Lower leg skin (tissue), 3 donors: ENCODE measurements at regions not wholly inside any gene's neighbourhood (a gene's known extent, or its start where the extent isn't known, plus 50 kb on each side); places are given as distances from the start of the nearest gene placed in this dataset.

Source experiments
- CTCF ChIP-seq, 3 donors: fragments of 450-650 bp; IDR thresholded peaks; one replicate each; pipeline ENCODE4 v1.5.1; 2016; ENCODE audit warnings: antibody characterized with exemption in 3 of 3, mild to moderate bottlenecking in 3 of 3, moderate library complexity in 2 of 3
- POLR2A ChIP-seq, 2 donors: fragments of 450-650 bp; IDR thresholded peaks; one replicate each; pipeline ENCODE4 v1.6.1; 2016 to 2017; ENCODE audit warnings: antibody characterized with exemption in 2 of 2, mild to moderate bottlenecking in 1 of 2, moderate library complexity in 1 of 2

- TF ChIP-seq CTCF (IDR thresholded peaks at IDR 0.05): no peak
- no peak for TF ChIP-seq POLR2A (IDR thresholded peaks at IDR 0.05)
Observed at GRCh38 chr10:63763744-63764143, 242.5 kb downstream of the REEP3 start.
